GM18517 (cell line): ENCODE measurements at regions not wholly inside any gene's neighbourhood (a gene's known extent, or its start where the extent isn't known, plus 50 kb on each side); places are given as distances from the start of the nearest gene placed in this dataset.
"Not testable (repeated sequence)": the region's sequence is repeated elsewhere in the genome, so short reads cannot be mapped to it uniquely, and the experiment has no call there.

Experiments
- ATAC-seq: cut with Tn5 transposase; IDR thresholded peaks from one replicate; pipeline ENCODE4 v1.9.1; 2021; ENCODE audit warnings: mild to moderate bottlenecking, moderate library complexity; ENCODE audit not compliant: unreplicated experiment

DNA sequence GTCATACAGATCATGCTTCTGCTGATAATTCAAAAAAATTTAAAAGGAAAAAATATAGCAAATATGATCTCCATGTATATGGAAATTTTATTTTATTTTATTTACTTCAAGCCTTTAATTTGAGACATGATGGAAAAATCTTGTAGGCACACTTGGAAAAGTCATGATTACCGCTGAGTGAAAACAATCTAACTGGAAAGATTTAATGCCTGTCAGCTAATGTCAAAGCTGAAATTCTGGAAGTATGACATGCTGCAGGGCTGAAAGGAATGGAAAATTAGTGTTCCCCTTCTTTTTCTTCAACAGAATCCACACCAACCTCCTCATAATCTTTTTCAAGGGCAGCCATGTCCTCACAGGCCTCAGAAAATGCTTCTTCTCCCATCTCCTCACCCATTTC is 58.2 kb downstream of the RPRM start:
- no peak for ATAC-seq

DNA sequence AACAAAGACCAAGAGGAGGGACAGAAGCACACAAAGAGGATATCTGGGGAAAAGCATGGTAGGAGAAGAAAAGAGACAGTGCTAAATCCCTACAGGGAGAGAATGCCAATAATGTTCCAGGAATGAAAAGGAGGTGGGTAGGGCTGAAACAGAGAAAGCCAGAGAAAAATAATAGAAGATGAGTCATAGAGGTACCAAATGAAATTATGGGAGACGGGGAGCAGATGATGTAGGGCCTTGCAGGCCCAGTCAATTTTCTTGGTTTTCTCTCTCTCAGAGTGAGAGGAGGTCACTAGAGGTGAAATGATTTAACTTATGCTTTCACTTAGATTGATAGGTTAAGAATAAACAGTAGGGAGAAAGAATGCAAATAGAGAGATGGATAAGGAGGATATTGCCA is 61.5 kb downstream of the RPRM start:
- ATAC-seq = no peak

DNA sequence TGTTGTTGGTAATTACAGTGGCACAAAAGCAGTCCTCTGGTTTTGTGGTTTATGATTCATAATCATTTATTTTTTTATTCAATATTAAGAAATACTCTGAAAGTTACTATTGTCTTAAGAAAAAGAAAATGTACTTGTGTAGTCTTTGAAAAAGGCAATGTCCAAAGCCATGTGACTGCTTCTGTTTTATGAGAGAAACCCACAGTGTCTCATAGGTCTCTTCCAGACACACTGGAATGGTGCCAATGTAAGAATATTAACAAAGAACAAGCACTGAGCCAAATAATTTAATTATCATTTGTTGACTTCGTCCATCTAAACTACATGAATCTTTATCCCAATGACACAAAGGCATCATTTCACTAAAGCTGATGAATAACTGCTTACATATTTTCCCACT is 62.5 kb downstream of the RPRM start:
- no peak for ATAC-seq

DNA sequence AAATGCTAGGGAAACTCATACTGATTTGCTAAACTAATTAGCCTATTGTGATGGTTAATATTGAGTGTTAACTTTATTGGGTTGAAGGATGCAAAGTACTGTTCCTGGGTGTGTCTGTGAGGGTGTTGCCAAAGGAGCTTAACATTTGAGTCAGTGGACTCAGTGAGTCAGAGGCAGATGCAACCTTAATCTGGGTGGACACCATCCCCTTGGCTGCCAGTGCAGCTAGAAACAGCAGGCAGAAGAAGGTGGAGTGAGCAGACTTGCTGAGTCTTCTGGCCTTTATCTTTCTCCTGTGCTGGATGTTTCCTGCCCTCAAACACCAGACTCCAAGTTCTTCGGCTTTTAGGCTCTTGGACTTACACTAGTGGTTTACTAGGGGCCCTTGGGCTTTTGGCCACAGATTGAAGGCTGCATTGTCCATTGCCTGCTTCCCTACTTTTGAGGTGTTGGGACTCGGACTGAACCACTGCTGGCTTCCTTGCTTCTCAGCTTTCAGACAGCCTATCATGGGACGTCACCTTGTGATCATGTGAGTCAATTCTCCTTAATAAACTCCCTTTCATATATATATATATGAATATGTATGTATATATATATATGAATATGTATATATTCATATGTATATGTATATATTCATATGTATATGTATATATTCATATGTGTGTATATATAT is 69.7 kb downstream of the RPRM start:
- no peak for ATAC-seq

DNA sequence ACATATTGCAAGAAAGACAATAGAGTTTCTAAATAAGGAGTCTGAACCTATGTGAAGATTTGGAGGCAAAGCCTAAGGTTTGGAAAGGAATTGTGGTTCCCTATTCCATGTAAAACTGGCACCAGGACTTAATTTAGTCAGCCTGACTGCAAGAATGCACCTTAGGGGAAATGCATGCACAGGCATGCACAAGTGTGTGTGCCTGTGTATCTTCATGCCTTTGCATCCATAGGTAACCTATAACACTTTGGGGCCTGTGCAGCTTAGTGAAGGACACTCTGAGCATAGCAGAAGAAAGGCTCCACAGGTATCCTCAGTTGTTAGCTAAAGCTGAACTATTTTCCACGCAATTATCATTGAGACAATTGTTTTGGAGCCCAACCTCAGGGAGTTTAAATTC is 73.4 kb downstream of the RPRM start:
- ATAC-seq = no peak

DNA sequence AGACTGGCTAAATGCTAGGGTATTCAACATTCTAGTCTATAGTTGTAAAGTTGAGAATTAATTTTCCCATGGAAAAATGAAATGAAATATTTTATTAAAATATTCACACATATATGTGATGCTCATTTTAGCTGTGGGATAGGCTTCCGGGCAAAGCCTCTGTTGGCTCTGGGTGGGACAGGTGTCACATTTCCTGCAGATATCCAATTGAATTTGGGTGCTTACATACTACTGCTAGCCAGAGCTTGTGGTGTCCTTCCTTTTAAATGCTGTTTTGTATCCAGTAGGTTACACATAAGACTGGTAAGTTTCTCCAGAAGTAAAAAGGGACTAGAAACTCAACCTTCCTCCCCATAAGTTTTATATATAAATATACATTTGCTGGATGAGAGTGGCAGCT is 73.8 kb downstream of the RPRM start:
- ATAC-seq = no peak

DNA sequence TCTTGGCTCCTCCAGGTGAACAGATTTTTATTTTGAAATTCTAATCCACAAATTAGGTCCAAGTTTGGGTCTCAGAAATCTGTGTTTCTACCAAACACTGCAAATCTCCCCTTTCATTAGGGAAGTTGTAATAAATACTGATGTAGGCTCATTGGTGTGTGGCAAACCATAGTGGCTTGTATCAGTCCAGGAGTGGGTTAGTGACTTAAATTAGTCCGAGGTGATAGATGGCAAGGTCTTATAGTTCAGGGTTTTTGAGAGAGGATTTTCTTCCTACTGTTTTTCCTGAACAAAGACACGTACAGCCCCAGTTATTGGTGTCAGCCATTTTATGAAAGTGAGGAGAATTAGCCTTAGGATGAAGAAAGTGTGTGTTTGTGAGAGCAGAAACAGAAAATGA is 74.6 kb downstream of the RPRM start:
- ATAC-seq = no peak

DNA sequence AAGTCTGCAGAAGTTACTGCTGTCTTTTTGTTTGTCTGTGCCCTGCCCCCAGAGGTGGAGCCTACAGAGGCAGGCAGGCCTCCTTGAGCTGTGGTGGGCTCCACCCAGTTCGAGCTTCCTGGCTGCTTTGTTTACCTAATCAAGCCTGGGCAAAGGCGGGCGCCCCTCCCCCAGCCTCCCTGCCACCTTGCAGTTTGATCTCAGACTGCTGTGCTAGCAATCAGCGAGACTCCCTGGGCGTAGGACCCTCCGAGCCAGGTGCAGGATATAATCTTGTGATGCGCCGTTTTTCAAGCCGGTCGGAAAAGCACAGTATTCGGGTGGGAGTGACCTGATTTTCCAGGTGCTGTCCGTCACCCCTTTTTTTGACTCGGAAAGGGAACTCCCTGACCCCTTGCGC is 75.2 kb downstream of the RPRM start:
- ATAC-seq = not testable (repeated sequence)

DNA sequence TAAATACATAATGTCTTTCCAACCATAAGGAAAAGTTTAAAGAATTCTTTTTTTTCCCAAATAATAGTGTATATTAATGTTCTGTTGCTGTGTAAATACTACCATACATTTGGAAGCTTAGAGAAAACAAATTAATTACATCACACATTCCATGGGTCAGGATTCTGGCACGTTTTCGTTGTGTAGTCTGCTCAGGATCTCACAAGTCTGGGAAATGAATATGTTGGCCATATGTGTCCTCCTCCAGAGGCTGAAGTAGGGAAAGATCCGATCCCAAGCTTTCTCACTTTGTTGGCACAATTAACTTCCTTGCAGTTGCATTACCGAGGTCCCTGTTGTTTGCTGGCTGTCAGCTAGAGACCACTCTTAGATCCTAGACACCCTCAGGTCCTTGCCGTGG is 83.9 kb downstream of the RPRM start:
- ATAC-seq = no peak

DNA sequence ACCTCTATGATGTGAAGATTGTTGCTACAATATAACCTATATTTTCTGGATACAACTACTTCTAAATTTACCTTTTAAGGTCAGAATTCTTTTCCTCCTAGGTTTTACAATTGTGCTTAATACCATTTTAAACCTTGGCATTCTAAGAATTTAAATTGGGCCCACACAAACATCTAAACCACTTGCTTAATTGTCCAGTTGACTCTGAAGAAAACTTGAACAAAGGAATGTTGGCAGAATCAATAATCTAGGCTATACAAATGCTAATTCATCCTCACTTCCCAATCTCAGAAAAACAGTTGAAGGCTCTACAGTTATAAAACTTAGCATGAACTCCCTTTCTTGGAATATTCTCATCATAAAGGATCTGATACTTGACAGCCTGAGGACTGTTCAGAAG is 84.3 kb downstream of the RPRM start:
- no peak for ATAC-seq

DNA sequence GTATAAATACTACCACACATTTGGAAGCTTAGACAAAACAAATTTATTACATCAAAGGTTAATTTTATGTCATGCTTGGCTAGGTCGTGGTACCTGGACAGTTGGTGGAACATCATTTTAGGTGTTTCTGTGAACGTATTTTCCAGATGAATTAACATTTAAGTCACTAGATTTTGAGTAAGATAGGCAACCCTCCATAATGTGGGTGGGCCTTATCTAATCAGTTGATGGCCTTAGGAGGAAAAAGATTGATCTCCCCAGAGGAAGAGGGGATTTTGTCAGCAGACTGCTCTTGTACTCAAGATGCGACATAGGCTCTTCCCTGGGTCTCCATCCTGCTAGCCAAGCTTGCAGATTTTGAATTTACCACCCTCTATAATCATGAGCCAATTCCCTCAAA is 85.0 kb downstream of the RPRM start:
- ATAC-seq = no peak

DNA sequence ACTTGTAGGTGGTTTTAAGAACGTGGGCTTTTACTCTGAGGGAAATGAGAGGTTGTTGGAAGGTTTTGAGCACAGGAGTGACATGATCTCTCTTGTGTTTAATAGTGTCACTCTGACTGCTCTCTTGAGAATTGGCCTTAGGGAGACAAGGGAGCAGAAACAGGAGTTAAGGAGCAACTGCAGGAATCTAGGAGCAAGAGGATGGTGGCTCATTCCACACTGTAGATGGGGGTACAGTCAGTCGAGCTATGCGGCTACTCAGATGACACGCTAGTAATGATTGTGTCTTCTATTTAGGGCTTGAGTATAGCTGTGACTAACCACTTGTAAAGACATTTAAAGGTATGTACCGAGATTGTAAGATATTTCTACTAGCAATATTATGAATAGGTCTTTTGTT is 87.4 kb downstream of the RPRM start:
- no peak for ATAC-seq

DNA sequence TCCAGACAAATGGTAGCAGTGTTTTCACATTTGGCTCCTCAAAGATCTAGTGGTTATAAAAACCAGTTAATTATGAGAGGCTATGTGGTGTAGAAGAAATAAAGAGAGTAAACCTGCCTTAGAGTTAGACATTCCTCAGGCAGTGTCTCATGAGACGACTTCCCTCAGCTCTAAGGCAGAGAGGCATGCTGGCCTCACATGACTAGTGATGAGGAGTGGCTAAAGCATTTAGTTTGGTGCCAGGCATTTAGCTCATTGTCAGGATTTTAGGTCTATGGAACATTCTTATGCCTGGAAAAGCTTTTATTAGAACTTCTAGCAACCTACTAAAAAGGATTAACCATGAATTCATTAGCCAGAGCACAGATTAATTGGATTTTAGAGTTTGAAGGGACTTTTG is 90.3 kb downstream of the RPRM start:
- ATAC-seq = no peak

DNA sequence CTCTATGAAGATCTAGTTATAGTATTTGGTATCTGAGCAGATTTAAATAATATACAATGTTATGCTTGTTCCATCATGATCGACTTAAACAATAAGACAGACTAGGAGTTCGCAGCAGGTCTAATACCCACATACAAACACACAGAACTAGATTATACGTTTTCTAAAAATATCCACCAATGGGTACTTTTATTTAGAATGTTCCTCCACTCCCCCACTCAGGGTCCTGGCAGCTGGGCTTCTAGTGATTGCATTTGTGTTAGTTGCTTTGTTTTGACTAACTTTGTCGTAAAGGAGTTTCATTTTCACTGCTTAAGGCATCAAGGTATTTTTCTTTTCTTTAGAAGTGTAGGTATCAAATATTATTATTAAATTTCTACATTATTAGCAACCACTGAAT is 91.4 kb downstream of the RPRM start:
- no peak for ATAC-seq

DNA sequence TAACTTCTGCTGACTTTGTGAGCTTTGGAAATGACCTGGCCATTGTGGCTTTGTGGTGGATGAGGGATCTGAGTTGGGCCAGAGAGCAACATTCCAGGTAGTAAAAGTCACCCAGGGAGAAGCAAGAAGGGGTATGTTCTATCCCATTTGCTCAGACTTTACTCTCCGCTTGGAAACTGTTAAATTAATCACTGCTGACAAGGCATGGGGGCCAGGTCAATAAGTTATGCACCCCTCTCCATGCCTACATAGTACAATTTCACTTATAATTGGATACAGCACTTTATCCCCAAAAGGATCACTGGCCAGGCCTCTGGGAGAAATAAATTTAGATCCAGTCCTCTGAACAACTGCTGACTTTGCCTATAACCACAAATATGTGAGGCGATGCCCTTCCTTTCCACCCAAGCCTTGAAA is 92.1 kb downstream of the RPRM start:
- ATAC-seq = no peak

DNA sequence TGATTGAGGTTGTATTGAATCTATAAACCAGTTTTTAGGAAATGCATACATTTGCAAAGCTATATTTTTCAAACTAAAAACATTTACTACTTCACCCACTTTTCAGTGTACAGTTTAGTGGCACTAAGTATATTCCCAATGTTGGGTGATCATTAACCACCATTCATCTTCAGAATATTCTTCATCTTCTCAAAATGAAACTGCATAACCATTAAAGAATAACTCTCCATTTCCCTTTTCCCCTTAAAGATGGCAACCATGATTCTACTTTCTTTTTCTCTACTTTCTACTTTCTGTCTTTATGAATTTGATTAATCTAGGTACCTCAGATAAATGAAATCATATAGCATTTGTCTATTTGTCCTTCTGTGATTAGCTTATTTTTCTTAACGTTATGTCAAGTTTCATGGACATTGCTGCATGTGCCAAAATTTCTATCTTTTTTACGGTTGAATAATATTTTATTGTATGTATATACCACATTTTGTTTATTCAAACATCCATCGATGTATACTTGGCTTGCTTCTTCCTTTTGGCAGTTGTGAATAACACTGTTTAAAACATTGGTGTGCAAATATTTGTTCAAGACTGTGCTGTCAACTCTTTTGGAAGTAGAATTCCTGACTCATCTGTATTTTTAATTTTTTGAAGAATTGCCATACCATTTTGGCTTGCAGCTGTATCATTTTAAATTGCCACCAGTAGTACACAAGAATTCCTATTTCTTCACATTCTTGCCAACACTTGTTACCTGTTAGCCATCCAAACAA is 104.9 kb downstream of the RPRM start:
- no peak for ATAC-seq

DNA sequence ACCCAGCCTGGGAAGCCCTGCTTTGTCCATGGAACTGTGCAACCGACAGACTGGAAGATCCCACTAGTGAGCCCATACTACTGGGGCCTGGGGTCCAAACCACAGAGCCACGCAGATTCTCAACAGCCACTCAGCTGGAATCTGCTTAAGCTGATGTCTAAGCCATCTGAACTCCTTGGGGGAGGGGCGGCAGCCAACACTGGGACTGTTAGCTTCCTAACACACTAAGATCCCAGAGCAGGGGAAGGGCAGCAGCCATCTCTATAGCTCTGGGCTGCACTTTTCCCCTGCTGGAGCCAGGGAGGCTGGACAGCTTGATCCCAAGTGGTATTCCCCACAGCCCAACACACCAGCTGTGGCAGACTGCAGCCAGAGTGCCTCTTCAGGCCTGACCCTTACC is 118.3 kb downstream of the RPRM start:
- no peak for ATAC-seq

DNA sequence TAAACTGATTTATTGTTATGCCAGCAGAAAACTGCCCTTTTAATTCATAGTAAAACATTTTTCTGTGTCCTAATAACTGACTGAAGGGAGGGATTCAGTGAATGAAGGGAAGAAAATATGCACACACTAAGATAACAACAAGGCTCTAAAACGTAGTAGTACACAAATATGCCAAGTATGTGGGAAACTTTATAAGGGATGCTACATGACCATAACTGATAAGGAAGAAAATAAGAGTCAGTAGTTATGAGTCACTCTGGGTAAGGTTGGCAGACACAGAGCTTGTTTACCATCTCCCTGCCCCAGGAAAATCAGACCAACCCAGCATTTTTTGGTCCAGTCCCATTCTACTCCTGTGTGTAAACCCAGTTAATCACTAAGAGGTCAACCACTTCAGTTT is 124.2 kb downstream of the RPRM start:
- ATAC-seq = no peak

DNA sequence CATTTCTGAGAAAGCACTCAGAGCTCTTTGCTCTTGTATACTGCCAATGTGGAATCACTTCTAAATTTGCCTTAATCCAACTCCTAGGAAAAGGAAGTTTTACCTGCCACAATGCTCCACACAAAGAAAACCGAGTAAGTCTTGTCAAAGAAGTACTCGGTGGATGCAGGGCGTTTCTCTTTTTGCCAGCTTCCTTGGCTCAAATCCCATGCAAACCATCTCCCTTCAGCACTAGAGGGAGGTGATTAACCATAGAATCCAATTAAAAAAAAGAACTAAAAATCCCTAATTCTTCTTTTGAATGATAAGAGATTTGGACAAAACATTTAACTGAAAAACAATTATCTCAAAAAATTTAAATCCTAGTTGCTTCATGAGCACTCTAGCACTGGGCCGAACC is 129.0 kb downstream of the RPRM start:
- ATAC-seq = no peak

DNA sequence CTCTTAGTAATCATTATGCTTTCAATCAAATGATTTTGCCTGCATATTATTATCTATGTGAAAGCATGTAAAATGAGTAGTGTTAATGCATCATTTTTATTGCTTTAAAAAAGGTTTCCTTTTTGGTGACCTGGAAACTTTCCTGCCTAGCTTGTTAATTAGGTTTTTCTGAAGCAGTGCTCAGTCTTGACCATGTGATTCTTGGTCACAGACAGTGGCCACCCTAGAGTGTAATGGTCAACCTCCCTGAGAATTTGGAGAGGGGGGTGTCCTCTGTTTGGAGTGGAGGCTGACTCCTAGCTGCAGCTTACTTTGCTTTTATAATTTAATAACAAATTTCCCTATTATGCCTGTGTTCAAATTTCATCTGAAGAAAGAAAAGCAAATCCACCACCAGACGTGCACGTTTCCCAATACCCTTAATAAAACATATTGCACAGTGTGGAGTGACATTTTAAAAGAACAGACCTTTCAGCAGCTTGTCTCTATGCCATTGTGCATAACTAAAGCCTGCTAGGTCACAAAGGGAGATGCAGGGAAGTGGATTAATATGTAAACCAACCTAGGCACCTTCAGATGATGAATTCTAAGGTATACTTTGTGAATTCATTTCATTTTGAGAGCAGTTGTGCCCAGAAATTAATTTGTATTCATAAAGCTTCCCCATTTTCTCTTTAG is 130.6 kb downstream of the RPRM start:
- no peak for ATAC-seq

DNA sequence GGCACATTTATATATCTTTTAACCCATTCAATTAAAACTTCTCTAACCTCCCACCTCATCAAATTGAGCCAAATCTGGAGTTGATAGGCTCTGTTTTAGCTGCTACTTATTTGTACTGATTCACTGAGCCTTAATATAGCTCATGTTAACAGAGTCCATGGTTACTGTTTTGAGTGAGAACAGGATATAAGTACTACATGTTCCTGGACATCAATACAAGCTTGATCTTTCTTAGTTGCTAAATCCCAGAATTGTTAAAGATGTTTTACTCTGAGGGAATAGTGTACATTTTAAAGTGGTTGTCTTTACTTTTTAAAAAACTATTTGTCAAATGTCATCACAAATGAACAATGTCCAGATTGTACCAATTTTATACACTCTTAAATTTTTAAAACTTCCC is 157.7 kb downstream of the RPRM start:
- ATAC-seq = no peak

DNA sequence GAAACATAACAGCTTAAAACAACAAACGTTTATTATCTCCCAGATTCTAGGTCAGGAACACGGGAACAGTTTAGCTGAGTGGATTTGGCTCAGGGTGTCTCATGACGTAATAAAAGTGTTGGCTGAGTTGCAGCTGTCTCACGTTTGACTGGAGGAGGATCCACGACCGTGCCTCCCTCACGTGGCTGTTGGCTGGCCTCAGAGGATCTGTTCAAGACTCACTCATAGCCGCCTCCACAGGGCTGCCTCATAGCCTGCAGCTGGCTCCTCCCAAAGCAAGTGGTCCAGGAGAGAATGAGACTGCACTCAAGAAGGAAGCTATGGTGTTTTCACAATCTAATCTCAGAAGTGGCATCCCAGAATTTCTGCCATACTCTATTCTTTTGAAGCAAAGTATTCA is 167.1 kb downstream of the RPRM start:
- ATAC-seq = no peak
